ENCODE measurements at regions not wholly inside any gene's neighbourhood (a gene's known extent, or its start where the extent isn't known, plus 50 kb on each side); places are given as distances from the start of the nearest gene placed in this dataset.

- DNase-seq (ENCODE audit: low read depth), result no peak
Observed at GRCh38 chr10:110355141-110355831, 50.6 kb upstream of the SMNDC1 start.

- no peak for DNase-seq (ENCODE audit: low read depth)
Observed at GRCh38 chr10:110355922-110356627, 51.4 kb upstream of the SMNDC1 start.

GRCh38 chr10:110356628-110357245, 52.0 kb upstream of the SMNDC1 start:
- peak; percentile 80 for DNase-seq (ENCODE audit: low read depth)

- DNase-seq (ENCODE audit: low read depth), result peak; percentile 66
Observed at GRCh38 chr10:110357252-110357780, 52.6 kb upstream of the SMNDC1 start.

- no peak for DNase-seq (ENCODE audit: low read depth)
Observed at GRCh38 chr10:110357871-110358270, 53.2 kb upstream of the SMNDC1 start.

GRCh38 chr10:110358278-110358677, 53.6 kb upstream of the SMNDC1 start:
- DNase-seq (ENCODE audit: low read depth), result no peak

- DNase-seq (ENCODE audit: low read depth), result peak; percentile 12
Observed at GRCh38 chr10:110358869-110359629, 54.3 kb upstream of the SMNDC1 start.

- peak; percentile 46 for DNase-seq (ENCODE audit: low read depth)
Observed at GRCh38 chr10:110360857-110361474, 56.2 kb upstream of the SMNDC1 start.

GRCh38 chr10:110361800-110362456, 57.2 kb upstream of the SMNDC1 start:
- no peak for DNase-seq (ENCODE audit: low read depth)

- DNase-seq (ENCODE audit: low read depth), result peak; percentile 8
Observed at GRCh38 chr10:110363572-110364411, 59.1 kb upstream of the SMNDC1 start.

GRCh38 chr10:110364531-110364937, 59.8 kb upstream of the SMNDC1 start:
- peak; percentile 34 for DNase-seq (ENCODE audit: low read depth)

GRCh38 chr10:110365356-110366143, 60.8 kb upstream of the SMNDC1 start:
- DNase-seq (ENCODE audit: low read depth), result no peak

GRCh38 chr10:110366635-110367034, 61.9 kb upstream of the SMNDC1 start:
- no peak for DNase-seq (ENCODE audit: low read depth)

- DNase-seq (ENCODE audit: low read depth), result no peak
Observed at GRCh38 chr10:110368002-110368401, 63.3 kb upstream of the SMNDC1 start.

- DNase-seq (ENCODE audit: low read depth), result no peak
Observed at GRCh38 chr10:110368556-110368955, 63.8 kb upstream of the SMNDC1 start.

- no peak for DNase-seq (ENCODE audit: low read depth)
Observed at GRCh38 chr10:110370006-110370405, 65.3 kb upstream of the SMNDC1 start.

GRCh38 chr10:110372656-110373055, 67.9 kb upstream of the SMNDC1 start:
- peak; percentile 40 for DNase-seq (ENCODE audit: low read depth)

- peak; percentile 47 for DNase-seq (ENCODE audit: low read depth)
Observed at GRCh38 chr10:110373059-110373458, 68.3 kb upstream of the SMNDC1 start.

Data from Daoy (cell line).